ENCODE measurements at regions not wholly inside any gene's neighbourhood (a gene's known extent, or its start where the extent isn't known, plus 50 kb on each side); places are given as distances from the start of the nearest gene placed in this dataset.
"Not testable (repeated sequence)": the region's sequence is repeated elsewhere in the genome, so short reads cannot be mapped to it uniquely, and the experiment has no call there.

DNA sequence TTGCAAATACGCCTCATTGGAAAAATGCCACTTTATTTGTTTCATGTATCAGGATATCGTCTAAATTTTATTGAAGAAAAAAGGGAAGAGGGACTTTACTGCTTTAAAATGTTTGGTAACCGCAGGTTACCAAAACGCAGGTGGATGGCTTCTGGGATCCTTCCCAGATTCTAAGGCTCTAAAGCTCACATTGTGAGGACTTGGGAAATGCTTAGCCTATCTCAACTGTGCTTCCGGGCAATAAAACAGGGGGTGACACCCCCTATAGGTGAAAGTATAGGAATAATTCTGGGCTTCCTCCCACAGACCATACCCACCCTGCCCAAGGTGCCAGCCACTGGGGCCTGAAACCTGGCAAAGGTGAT, 73.2 kb upstream of the IPO5 start:
- DNase-seq = no peak

DNA sequence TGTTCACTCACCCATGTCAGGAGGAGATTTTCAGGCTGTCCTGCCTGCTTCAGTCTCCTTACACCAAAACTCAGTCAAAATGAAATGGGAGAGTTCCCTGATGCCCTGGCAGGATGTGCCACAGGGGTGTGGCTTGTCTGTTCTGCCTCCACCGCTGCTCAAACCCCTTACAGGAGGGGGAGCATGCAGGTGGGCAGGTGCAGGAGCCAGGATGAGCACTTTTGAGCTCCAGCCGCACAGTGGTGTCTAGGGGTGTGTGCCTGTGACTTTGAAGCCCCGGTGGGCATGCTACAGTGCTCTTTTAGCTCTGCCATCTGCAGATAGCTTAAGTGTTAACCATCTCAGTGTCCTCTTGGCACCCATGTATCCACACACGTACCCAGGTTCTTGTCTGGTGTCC, 71.9 kb upstream of the IPO5 start:
- no peak for DNase-seq

DNA sequence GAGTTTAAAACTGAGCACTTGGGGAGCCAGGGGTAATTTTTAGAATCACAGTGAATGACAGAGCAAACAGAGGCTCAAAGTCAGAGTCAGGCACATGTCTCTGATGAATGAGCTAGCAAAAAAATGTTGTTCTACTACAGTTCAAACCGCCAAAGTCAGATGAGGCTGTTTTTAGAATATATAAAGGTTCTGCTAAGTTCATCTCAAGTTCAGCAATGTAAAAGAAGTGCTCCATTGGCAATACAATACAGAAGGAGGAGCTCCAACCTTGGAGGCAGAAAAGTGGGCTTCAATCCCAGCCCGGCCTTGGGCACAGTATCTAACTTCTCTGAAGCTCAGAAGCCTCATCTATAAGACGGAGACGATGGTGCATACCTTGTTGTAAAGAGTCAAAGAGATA, 70.1 kb upstream of the IPO5 start:
- no peak for DNase-seq

DNA sequence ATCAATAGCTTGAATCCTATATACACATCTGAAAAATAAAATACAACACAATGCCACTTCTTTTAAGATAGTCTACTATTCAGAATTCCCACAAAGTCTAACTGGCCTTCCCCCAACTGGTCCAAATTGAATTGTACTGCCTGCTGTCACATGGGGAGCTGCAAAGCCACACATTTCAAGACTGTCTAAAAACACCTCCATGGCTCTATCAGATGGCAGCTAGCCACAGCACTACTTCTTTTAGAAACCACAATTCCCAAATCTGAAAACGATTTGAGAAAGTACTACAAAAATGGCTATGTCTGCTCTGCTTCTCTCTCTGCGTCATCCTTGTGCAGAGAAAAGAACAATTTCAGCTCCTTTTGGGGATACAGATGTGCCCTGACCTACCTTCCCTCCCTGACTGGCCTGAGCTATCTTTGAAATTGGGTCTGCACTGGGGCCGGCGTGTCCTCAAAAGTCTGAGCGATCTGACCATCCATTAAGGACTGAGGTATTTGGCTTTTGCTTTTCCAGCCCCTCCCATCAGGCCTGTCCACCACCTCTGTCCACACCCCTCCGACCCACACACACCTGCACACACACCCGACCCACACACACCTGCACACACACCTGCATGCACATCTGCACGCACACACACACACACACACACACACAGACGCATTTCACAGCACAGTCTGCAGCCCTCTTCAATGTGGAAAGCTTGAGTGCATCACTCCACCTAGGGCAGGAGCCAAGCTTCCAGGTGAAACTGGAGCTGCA, 68.6 kb upstream of the IPO5 start:
- DNase-seq = no peak

DNA sequence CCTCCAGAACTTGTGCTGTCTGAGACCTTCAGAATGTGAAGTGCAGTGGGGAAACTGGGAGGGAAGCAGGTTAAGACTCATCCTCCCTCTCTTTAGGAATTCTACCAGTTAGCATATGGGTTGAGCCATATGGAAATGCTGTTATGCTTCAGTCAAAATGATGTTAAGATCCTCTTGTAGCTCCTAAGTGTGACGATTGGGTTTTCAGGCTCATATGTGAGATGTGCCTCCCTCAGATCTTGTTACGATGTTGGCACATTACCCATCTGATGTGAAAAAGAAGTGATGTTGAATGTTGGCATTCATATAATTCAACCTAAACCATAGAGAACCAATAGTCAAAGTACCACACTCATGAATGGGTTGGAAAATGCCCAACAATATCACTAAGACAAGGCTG, 67.8 kb upstream of the IPO5 start:
- DNase-seq = no peak

DNA sequence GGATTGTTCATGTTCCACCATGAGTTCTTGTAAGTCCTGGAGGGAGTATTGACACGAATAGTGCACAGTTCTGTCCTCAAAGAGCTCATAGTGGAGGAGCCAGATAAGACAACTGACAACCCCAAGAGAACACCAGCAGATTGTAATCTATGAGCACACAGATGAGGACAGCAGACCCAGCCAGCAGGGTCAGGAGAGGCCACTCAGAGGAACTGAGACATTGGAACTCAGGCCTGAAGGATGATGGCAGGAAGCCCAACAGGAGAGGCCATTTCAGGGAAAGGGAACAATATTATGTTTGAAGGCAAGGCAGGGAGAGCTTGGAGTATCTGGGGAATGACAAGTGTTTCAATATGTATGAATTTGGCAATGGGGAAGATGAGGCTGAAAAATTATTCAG, 63.7 kb upstream of the IPO5 start:
- DNase-seq = no peak

DNA sequence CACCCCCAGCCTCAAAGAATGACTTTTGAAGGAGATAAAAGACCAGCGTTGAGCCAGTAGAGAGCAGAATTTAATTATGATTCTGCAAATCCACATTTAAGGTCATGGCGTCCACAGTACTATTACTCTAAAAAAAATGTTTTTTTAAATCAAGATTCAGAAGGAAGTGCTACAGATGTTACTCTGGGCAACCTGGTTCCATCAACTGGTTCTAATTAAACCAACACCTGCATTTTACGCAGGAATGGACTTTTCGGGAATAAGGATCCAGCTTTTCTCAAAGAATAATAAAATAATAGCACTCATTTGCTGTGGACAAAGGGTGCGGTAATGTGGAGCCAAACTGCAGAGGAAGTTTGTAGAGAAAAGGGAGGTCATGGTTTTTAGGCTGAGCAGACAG, 62.9 kb upstream of the IPO5 start:
- no peak for DNase-seq

DNA sequence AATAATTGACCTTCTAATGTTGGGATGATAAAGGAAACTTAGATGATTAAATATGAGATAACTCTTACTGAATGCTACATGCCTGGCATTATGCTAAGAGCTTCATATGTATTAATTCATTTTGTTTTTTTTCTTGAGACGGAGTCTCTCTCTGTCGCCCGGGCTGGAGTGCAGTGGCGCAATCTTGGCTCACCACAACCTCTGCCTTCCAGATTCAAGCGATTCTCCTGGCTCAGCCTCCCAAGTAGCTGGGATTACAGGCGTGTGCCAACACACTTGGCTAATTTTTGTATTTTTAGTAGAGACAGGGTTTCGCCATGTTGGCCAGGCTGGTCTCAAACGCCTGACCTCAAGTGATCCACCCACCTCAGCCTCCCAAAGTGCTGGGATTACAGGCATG, 61.5 kb upstream of the IPO5 start:
- DNase-seq = not testable (repeated sequence)

DNA sequence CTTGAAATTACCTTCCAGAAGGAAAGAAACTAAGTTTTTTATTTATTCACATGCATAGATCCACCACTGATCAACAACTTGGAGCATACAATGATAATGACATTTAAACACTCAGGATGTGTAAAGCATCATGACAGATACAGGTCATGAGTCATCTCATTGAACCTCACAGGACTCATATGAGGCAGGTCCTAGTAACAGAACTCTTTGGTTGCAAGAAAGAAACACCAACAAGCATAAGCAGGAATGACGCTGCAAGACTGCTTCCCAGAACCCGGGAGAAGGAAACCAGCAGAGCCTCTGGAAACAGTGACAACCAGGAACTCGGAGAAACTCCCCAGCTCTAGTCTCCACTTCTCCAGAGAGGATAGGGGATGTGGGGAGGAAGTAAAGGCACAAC, 60.8 kb upstream of the IPO5 start:
- no peak for DNase-seq

DNA sequence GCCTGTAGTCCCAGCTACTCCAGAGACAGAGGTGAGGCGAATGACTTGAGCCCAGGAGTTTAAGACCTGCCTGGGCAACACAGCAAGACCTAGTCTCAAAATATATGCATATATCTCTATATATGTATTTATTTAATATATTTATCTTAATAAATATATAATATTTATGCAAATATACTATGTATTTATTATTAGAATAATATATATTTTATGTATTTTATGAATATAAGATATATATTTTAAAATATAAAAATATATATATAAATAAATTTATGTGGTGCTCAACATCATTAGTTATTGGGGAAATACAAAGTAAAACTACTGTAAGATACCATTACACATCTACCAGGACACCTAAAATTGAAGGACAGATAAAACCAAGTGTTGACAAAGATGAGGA, 58.1 kb upstream of the IPO5 start:
- DNase-seq = no peak

DNA sequence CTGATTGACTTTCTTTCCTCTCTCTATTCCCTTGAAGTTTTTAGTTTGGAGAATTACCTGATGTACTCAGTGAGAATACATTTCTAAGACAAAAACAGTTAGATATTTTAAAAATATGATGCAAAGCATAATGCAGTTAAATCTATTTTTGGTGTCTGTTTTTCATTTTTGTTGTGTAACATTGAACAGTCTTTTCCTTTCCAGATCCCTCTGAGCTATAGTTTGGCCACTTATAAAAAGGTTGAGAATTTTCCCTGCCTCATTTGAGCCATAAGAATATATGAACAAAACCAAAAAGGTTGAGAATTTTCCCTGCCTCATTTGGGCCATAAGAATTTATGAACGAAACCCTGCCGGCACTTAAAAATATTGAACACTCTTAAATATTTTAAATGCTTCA, 57.0 kb upstream of the IPO5 start:
- no peak for DNase-seq

DNA sequence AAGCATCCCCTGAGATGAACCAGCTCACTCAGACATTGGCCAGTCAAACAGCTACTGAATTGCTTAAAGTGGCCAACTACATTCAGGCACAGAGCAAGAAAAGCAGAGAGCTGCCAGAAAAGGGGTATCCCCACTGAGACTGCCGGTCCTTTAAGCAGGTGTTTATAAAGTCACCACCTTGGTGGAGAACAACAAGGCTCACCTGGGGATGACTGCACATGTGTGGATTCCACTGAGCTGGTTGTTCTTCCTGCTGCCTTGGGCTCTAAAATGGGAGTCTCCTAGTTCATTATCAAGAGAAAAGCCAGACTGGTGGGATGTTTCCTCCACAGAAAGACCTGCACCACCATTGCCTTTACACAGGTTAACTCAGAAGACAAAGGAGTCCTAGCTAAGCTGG, 51.8 kb upstream of the IPO5 start:
- DNase-seq = no peak
